DMS 273 (cell line): ENCODE measurements at regions not wholly inside any gene's neighbourhood (a gene's known extent, or its start where the extent isn't known, plus 50 kb on each side); places are given as distances from the start of the nearest gene placed in this dataset.
A peak's percentile ranks its signal among the peaks of the same experiment; 100 is the strongest.
"Not testable (repeated sequence)": the region's sequence is repeated elsewhere in the genome, so short reads cannot be mapped to it uniquely, and the experiment has no call there.

Source experiments
- DNase-seq: peaks from one replicate; lab custom pipeline; 2025; ENCODE audit not compliant: unreplicated experiment; lab: John Stamatoyannopoulos, UW

GRCh38 chr4:56148428-56148827 is 199.7 kb downstream of the CEP135 start:
- DNase-seq = no peak

GRCh38 chr4:56147371-56147770 is 198.6 kb downstream of the CEP135 start:
- no peak for DNase-seq

- DNase-seq = no peak
Measured at GRCh38 chr4:56146956-56147355, 198.2 kb downstream of the CEP135 start.

- DNase-seq = no peak
Measured at GRCh38 chr4:56142088-56142487, 193.3 kb downstream of the CEP135 start.

GRCh38 chr4:56139241-56139827 is 190.6 kb downstream of the CEP135 start:
- no peak for DNase-seq

GRCh38 chr4:56134834-56135233 is 186.1 kb downstream of the CEP135 start:
- DNase-seq = not testable (repeated sequence)

- DNase-seq = peak; percentile 3
Measured at GRCh38 chr4:56134266-56134665, 185.5 kb downstream of the CEP135 start.

- no peak for DNase-seq
Measured at GRCh38 chr4:56132835-56133234, 184.1 kb downstream of the CEP135 start.

- not testable (repeated sequence) for DNase-seq
Measured at GRCh38 chr4:56132188-56132587, 183.4 kb downstream of the CEP135 start.

- peak; percentile 20 for DNase-seq
Measured at GRCh38 chr4:56130606-56131155, 181.9 kb downstream of the CEP135 start.

- DNase-seq = peak; percentile 4
Measured at GRCh38 chr4:56129431-56129861, 180.7 kb downstream of the CEP135 start.

- no peak for DNase-seq
Measured at GRCh38 chr4:56128213-56128612, 179.5 kb downstream of the CEP135 start.

GRCh38 chr4:56127716-56128115 is 179.0 kb downstream of the CEP135 start:
- peak; percentile 2 for DNase-seq

- no peak for DNase-seq
Measured at GRCh38 chr4:56123547-56123946, 174.8 kb downstream of the CEP135 start.

GRCh38 chr4:56123051-56123450 is 174.3 kb downstream of the CEP135 start:
- no peak for DNase-seq

GRCh38 chr4:56118845-56119244 is 170.1 kb downstream of the CEP135 start:
- no peak for DNase-seq

GRCh38 chr4:56118055-56118454 is 169.3 kb downstream of the CEP135 start:
- no peak for DNase-seq

GRCh38 chr4:56115898-56116297 is 167.2 kb downstream of the CEP135 start:
- no peak for DNase-seq

GRCh38 chr4:56112377-56112776 is 163.6 kb downstream of the CEP135 start:
- peak; percentile 17 for DNase-seq

- peak; percentile 31 for DNase-seq
Measured at GRCh38 chr4:56106180-56107147, 157.7 kb downstream of the CEP135 start.

GRCh38 chr4:56104188-56104587 is 155.4 kb downstream of the CEP135 start:
- no peak for DNase-seq

GRCh38 chr4:56102601-56103000 is 153.9 kb downstream of the CEP135 start:
- no peak for DNase-seq
